HepG2 (cell line): ENCODE measurements at regions not wholly inside any gene's neighbourhood (a gene's known extent, or its start where the extent isn't known, plus 50 kb on each side); places are given as distances from the start of the nearest gene placed in this dataset.

Source experiments
- ATAC-seq: fragments of 200-7000 bp; cut with Tn5 transposase; 3 replicates; pipeline ENCODE4 v1.9.1; 2020; ENCODE audit warnings: mild to moderate bottlenecking, moderate library complexity
- BruUV-seq: library from RNA; stranded (reverse); fragments of 400-500 nt; replicated peaks from 2 replicates; lab custom pipeline; 2021; lab: Mats Ljungman, UMichigan
- CTCF ChIA-PET: fragments of 300-600 bp; formaldehyde crosslinking; extraction: SDS; loops from one replicate; lab custom pipeline; 2021; ENCODE audit warnings: low total read pairs, inconsistent platforms, low intra/inter-chr PET ratio; lab: Yijun Ruan, JAX
- POLR2A ChIA-PET: fragments of 350-600 bp; sonication (Branson Sonifier 250); formaldehyde crosslinking; loops from one replicate; lab custom pipeline; 2020; ENCODE audit warnings: antibody characterized with exemption, inconsistent platforms; lab: Yijun Ruan, JAX
- DNase-seq: peaks from one replicate; pipeline ENCODE4 v3.0.0-alpha.2; 2015; ENCODE audit warnings: low spot score
- FAIRE-seq: peaks from 3 replicates; lab custom pipeline; 2011; peaks lifted over from hg19 to GRCh38; lab: Jason Lieb, UNC
- H2AFZ ChIP-seq: one replicate; pipeline ENCODE4 v1.6.1; 2011; ENCODE audit warnings: low read length, inconsistent platforms
- H3K27ac ChIP-seq: fragments of 300-600 bp; 3 replicates; pipeline ENCODE4 v1.8.0; 2011; ENCODE audit warnings: mixed run types, mild to moderate bottlenecking, mixed read lengths, low read length, inconsistent platforms; ENCODE audit not compliant: insufficient read depth; ENCODE audit errors: extremely low read length
- H3K27me3 ChIP-seq, 2 experiments: fragments of 200-600 bp in 1 of 2; 2 replicates in 1 of 2; 3 replicates in 1 of 2; pipeline versions ENCODE4 v1.6.0 to v1.8.0; 2011; ENCODE audit warnings: low read length in 2 of 2, mild to moderate bottlenecking in 2 of 2, moderate library complexity in 2 of 2, inconsistent platforms in 1 of 2; ENCODE audit not compliant: insufficient read depth in 2 of 2, control insufficient read depth in 1 of 2
- H3K36me3 ChIP-seq, 2 experiments: fragments of 200-600 bp in 1 of 2; replicated peaks in 1 of 2; 2 replicates in 1 of 2; 3 replicates in 1 of 2; pipeline versions ENCODE4 v1.5.1 to v1.8.0; 2011; ENCODE audit warnings: low read length in 2 of 2, inconsistent platforms in 1 of 2; ENCODE audit not compliant: insufficient read depth in 2 of 2, control insufficient read depth in 1 of 2
- H3K4me1 ChIP-seq: 2 replicates; pipeline ENCODE4 v1.5.1; 2012; ENCODE audit warnings: low read length, inconsistent platforms; ENCODE audit not compliant: insufficient read depth
- H3K4me2 ChIP-seq: 2 replicates; pipeline ENCODE4 v1.6.0; 2011; ENCODE audit warnings: low read depth, low read length, inconsistent platforms
- H3K4me3 ChIP-seq, 3 experiments: fragments of 200-600 bp in 1 of 3; sonication (generic), shearing (Covaris generic) in 1 of 3; replicated peaks in 1 of 3; 2 replicates each; pipeline ENCODE4 v1.5.1; 2011 to 2016; ENCODE audit warnings: low read length in 3 of 3, inconsistent platforms in 2 of 3, low read depth in 2 of 3, mild to moderate bottlenecking in 2 of 3, control low read depth in 1 of 3, mixed read lengths in 1 of 3; ENCODE audit not compliant: insufficient read depth in 1 of 3
- H3K79me2 ChIP-seq: one replicate; pipeline ENCODE4 v1.6.1; 2011; ENCODE audit warnings: low read length, inconsistent platforms; ENCODE audit not compliant: insufficient read depth
- H3K9ac ChIP-seq: 2 replicates; pipeline ENCODE4 v1.6.0; 2011; ENCODE audit warnings: mild to moderate bottlenecking, low read depth, low read length, inconsistent platforms; ENCODE audit not compliant: insufficient read depth
- H3K9me3 ChIP-seq: 2 replicates; pipeline ENCODE4 v1.5.1; 2012; ENCODE audit warnings: mild to moderate bottlenecking, low read length
- H4K20me1 ChIP-seq: 2 replicates; pipeline ENCODE4 v1.6.0; 2011; ENCODE audit warnings: inconsistent platforms, mild to moderate bottlenecking, low read length, moderate library complexity; ENCODE audit not compliant: insufficient read depth
- CSRNP1 ChIP-seq: sonication (generic); formaldehyde crosslinking; IDR thresholded peaks from 2 replicates; pipeline ENCODE4 v1.8.1; 2023; ENCODE audit warnings: mild to moderate bottlenecking, missing genetic modification reagents
- MAZ ChIP-seq, 2 experiments: sonication (generic) in 1 of 2; formaldehyde crosslinking in 1 of 2; IDR thresholded peaks; 2 replicates each; pipeline versions ENCODE4 v1.5.0 to v1.6.1; 2012 to 2020; ENCODE audit warnings: low read depth in 2 of 2, mild to moderate bottlenecking in 2 of 2, borderline replicate concordance in 1 of 2, improper control_type of control experiment in 1 of 2, low read length in 1 of 2, missing genetic modification reagents in 1 of 2, moderate library complexity in 1 of 2
- MEIS2 ChIP-seq: sonication (generic); formaldehyde crosslinking; IDR thresholded peaks from 2 replicates; pipeline ENCODE4 v1.9.0; 2021; ENCODE audit warnings: mild to moderate bottlenecking, missing genetic modification reagents
- NCOR1 ChIP-seq: fragments of 200-600 bp; sonication (generic); IDR thresholded peaks from 2 replicates; pipeline ENCODE4 v1.7.0; 2017; ENCODE audit warnings: antibody characterized with exemption, low read length, borderline replicate concordance
- PAWR ChIP-seq: sonication (generic); formaldehyde crosslinking; IDR thresholded peaks from 2 replicates; pipeline ENCODE4 v1.4.0; 2020; ENCODE audit warnings: missing genetic modification reagents, mild to moderate bottlenecking, borderline replicate concordance
- SRSF1 ChIP-seq: fragments of 200-400 bp; formaldehyde crosslinking; optimal IDR thresholded peaks from 2 replicates; pipeline ENCODE3; 2017; ENCODE audit warnings: mild to moderate bottlenecking, low read depth, low read length, moderate library complexity
- ZFP36L1 ChIP-seq: sonication (generic); formaldehyde crosslinking; IDR thresholded peaks from 2 replicates; pipeline ENCODE4 v1.8.0; 2022; ENCODE audit warnings: mild to moderate bottlenecking, missing genetic modification reagents, moderate library complexity
- ZFP36L2 ChIP-seq: sonication (generic); formaldehyde crosslinking; IDR thresholded peaks from 2 replicates; pipeline ENCODE4 v1.4.0; 2020; ENCODE audit warnings: missing genetic modification reagents
- WGBS: methylation state at CpG from one replicate; pipeline ENCODE4 v1.1.6; 2017; ENCODE audit warnings: low lambda C conversion rate; 5-methylcytosine and 5-hydroxymethylcytosine counted together
- in situ Hi-C: cut with HindIII; loops from 2 replicates; pipeline ENCODE4 v1.10.0; 2017; ENCODE audit warnings: low pct_unique_long_range_greater_than_20kb; ENCODE audit not compliant: extremely low pct_ligation_motif_present
- intact Hi-C: fragments of 100-400 bp; cut with micrococcal nuclease; formaldehyde crosslinking; loops from one replicate; pipeline ENCODE4 v1.10.0; 2022; ENCODE audit not compliant: unreplicated experiment
- TF ChIP-seq, protein P1 (sequence below): IDR thresholded peaks from 2 replicates; pipeline ENCODE4 v1.6.1; 2016; ENCODE audit warnings: low read depth
- TF ChIP-seq, protein P2 (sequence below): sonication (generic); formaldehyde crosslinking; IDR thresholded peaks from 2 replicates; pipeline ENCODE4 v1.8.1; 2023; ENCODE audit warnings: missing genetic modification reagents, mild to moderate bottlenecking, borderline replicate concordance

GRCh38 chr14:28608851-28609828 lies 157.4 kb upstream of the FOXG1 start (continued):
- TF ChIP-seq CSRNP1, result no peak
- no peak for TF ChIP-seq ZFP36L2 (CRISPR knock-in tag)
- TF ChIP-seq PAWR (CRISPR knock-in tag), result no peak
- TF ChIP-seq, all 625 proteins: peak for 10

DNA sequence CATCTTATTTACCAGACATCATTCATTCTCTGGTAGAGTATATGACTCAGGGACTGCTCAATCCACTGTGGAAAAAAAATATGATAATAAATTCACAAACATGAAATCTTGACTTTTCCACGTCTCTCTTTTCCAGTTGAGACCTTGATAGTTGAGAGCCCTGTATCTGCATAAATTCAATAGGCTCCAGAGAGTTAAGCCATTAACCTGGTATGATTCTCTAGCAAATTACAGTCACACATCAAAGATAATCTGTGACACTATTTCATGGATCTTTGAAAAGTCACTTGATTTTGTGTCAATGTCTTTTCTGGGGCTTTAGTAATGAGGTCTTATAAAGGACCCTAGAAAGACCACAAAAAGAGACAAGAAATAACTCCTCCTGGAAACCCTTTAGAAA lies 154.2 kb upstream of the FOXG1 start:
- H3K9ac ChIP-seq, result no peak overlapping the region
- no peak overlapping the region for H3K4me2 ChIP-seq
- intact Hi-C loops (no loop called here), in situ Hi-C loops (no loop called here)
- 0% methylated on average over 1 of the region's 1 CpG for WGBS
- H3K27me3 ChIP-seq, result no peaks in the 10 kb centered on the region
- BruUV-seq, result no TSS peak
- no peak overlapping the region for H2AFZ ChIP-seq
- ChIA-PET POLR2A (no interaction called here), CTCF (no interaction called here)
- peaks cover 38% of the 10 kb centered on the region for H3K9me3 ChIP-seq
- no peak overlapping the region for H3K4me3 ChIP-seq
- H3K4me1 ChIP-seq, result no peaks in the 10 kb centered on the region
- FAIRE-seq (no peak), ATAC-seq (no peak), DNase-seq (no peak)
- no peak for TF ChIP-seq SRSF1
- no peak for TF ChIP-seq ZFP36L1 (CRISPR knock-in tag)
- no peak for TF ChIP-seq NCOR1
- TF ChIP-seq MAZ (IDR thresholded peaks at IDR 0.05; ENCODE audit: borderline replicate concordance, low read depth, low read length), result no peak
- TF ChIP-seq MAZ (CRISPR knock-in tag; IDR thresholded peaks at IDR 0.05; ENCODE audit: low read depth), result no peak
- TF ChIP-seq, protein P1, sequence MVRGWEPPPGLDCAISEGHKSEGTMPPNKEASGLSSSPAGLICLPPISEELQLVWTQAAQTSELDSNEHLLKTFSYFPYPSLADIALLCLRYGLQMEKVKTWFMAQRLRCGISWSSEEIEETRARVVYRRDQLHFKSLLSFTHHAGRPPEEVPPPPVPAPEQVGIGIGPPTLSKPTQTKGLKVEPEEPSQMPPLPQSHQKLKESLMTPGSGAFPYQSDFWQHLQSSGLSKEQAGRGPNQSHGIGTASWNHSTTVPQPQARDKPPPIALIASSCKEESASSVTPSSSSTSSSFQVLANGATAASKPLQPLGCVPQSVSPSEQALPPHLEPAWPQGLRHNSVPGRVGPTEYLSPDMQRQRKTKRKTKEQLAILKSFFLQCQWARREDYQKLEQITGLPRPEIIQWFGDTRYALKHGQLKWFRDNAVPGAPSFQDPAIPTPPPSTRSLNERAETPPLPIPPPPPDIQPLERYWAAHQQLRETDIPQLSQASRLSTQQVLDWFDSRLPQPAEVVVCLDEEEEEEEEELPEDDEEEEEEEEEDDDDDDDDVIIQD, result no peak
- TF ChIP-seq, protein P2, sequence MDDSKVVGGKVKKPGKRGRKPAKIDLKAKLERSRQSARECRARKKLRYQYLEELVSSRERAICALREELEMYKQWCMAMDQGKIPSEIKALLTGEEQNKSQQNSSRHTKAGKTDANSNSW (CRISPR knock-in tag), result no peak
- no peak for TF ChIP-seq MEIS2 (CRISPR knock-in tag)
- no peaks in the 10 kb centered on the region for H4K20me1 ChIP-seq
- no peaks in the 10 kb centered on the region for H3K79me2 ChIP-seq
- no peak overlapping the region for H3K27ac ChIP-seq
- no peaks in the 10 kb centered on the region for H3K36me3 ChIP-seq
